NB4 (cell line): ENCODE measurements at regions not wholly inside any gene's neighbourhood (a gene's known extent, or its start where the extent isn't known, plus 50 kb on each side); places are given as distances from the start of the nearest gene placed in this dataset.

Experiments
- CTCF ChIP-seq: IDR thresholded peaks from one replicate; pipeline ENCODE4 v1.5.1; 2012; ENCODE audit warnings: low read depth, low read length
- POLR2A ChIP-seq: IDR thresholded peaks from 2 replicates; pipeline ENCODE4 v1.6.1; 2011; ENCODE audit warnings: mild to moderate bottlenecking; ENCODE audit not compliant: insufficient read length; ENCODE audit errors: extremely low read depth

- no peak for TF ChIP-seq CTCF
- TF ChIP-seq POLR2A, result no peak
Observed at GRCh38 chr18:30106356-30106755, 936.2 kb downstream of the DSC3 start.
